Effector memory CD4-positive, alpha-beta T cell (primary cell): ENCODE measurements at regions not wholly inside any gene's neighbourhood (a gene's known extent, or its start where the extent isn't known, plus 50 kb on each side); places are given as distances from the start of the nearest gene placed in this dataset.

Experiments
- DNase-seq, 3 donors: peaks; one replicate each; pipeline ENCODE4 v3.0.0-alpha.2; 2020
- H3K27ac ChIP-seq: 2 replicates; pipeline ENCODE4 v1.7.0; 2013; ENCODE audit warnings: mild to moderate bottlenecking, low read length, moderate library complexity; ENCODE audit not compliant: insufficient read depth, poor library complexity, severe bottlenecking
- H3K27me3 ChIP-seq: replicated peaks from 2 replicates; pipeline ENCODE4 v1.7.0; 2013; ENCODE audit warnings: mild to moderate bottlenecking, low read length; ENCODE audit not compliant: insufficient read depth, control insufficient read depth, poor library complexity, severe bottlenecking
- H3K36me3 ChIP-seq: 2 replicates; pipeline ENCODE4 v1.7.0; 2013; ENCODE audit warnings: mild to moderate bottlenecking, low read length, moderate library complexity; ENCODE audit not compliant: control insufficient read depth, insufficient read depth
- H3K4me1 ChIP-seq: 2 replicates; pipeline ENCODE4 v1.7.0; 2013; ENCODE audit warnings: low read length, mild to moderate bottlenecking; ENCODE audit not compliant: control insufficient read depth, insufficient read depth, poor library complexity, severe bottlenecking
- H3K4me3 ChIP-seq: 2 replicates; pipeline ENCODE4 v1.7.0; 2013; ENCODE audit warnings: low read length, low read depth, mild to moderate bottlenecking; ENCODE audit not compliant: insufficient read depth, poor library complexity, severe bottlenecking
- H3K9me3 ChIP-seq: 2 replicates; pipeline ENCODE4 v1.7.0; 2013; ENCODE audit warnings: mild to moderate bottlenecking, low read length, moderate library complexity; ENCODE audit not compliant: control insufficient read depth

DNA sequence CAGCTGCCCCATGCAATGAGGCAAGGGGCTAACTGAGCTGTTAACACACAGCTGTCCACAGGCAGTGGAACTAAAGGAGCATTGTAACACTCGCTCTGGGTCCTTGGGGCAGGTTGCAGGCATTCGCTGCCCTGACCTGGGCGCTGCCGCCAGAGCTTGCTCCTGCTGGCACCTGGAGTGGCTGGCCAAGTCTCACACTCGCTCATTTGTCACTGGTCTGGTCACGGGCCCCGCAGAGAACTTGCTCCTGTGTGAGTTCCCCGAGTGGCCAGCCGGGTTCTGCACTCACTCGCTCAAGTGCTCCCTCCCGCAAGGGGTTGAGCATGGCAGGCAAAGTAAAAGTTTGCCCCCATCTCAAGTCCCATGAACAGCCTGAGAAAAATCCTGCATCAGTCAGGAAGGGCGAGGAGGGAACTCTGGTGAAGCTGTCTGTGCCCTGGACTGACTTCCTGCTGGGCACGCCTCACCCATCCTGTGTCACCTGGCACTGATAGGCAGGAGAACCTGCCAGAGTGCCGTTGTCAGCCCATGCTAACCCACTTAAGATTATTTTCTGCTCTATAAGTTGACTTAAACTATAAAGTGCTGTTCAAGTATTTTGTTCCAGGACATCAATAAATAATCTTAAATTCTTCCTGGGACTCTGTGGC, 934.8 kb upstream of the GYPC start:
- H3K36me3 ChIP-seq, result no peaks in the 10 kb centered on the region
- no peaks in the 10 kb centered on the region for H3K27me3 ChIP-seq
- DNase-seq, result no peak
- H3K9me3 ChIP-seq, result no peaks in the 10 kb centered on the region
- H3K27ac ChIP-seq, result no peak overlapping the region
- H3K4me3 ChIP-seq, result no peak overlapping the region
- H3K4me1 ChIP-seq, result no peaks in the 10 kb centered on the region

- H3K4me3 ChIP-seq, result no peak overlapping the region
- H3K36me3 ChIP-seq, result no peaks in the 10 kb centered on the region
- H3K9me3 ChIP-seq, result no peaks in the 10 kb centered on the region
- H3K27ac ChIP-seq, result no peak overlapping the region
- no peaks in the 10 kb centered on the region for H3K4me1 ChIP-seq
- no peaks in the 10 kb centered on the region for H3K27me3 ChIP-seq
- DNase-seq, result no peak
These were observed 925.0 kb upstream of the GYPC start for GRCh38 chr2:125730921-125731320.

GRCh38 chr2:125736306-125736705, 919.7 kb upstream of the GYPC start:
- Histone ChIP-seq H3K9me3 (no peaks in the 10 kb centered on the region), H3K4me1 (no peaks in the 10 kb centered on the region), H3K27ac (no peak overlapping the region), H3K27me3 (no peaks in the 10 kb centered on the region), H3K4me3 (no peak overlapping the region), H3K36me3 (no peaks in the 10 kb centered on the region)
- DNase-seq, result no peak

DNA sequence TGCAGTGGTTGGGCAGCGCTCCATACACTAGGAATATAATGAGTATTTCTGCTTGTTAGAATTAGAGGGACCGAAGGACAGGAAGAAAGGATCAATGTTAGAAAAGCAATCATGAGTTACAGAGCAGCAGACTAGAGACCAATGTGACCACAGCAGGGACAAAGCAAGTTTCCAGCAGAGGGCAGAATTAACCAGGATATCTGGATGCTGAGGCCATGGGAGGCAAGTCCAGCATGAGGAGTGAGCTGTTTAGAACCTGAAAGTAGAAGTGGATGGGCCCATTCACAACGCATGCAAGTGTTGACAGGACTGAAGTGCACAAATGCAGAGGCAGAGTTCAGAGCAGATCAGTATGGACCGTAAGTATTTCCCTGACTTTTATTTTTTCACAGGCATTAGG, 910.4 kb upstream of the GYPC start:
- no peaks in the 10 kb centered on the region for H3K4me1 ChIP-seq
- H3K36me3 ChIP-seq, result no peaks in the 10 kb centered on the region
- H3K27ac ChIP-seq, result no peak overlapping the region
- H3K9me3 ChIP-seq, result no peaks in the 10 kb centered on the region
- DNase-seq, result no peak
- H3K4me3 ChIP-seq, result no peak overlapping the region
- H3K27me3 ChIP-seq, result no peaks in the 10 kb centered on the region

GRCh38 chr2:125746321-125747164, 909.4 kb upstream of the GYPC start:
- no peaks in the 10 kb centered on the region for H3K9me3 ChIP-seq
- H3K27ac ChIP-seq, result no peak overlapping the region
- no peak for DNase-seq
- no peaks in the 10 kb centered on the region for H3K4me1 ChIP-seq
- H3K4me3 ChIP-seq, result no peak overlapping the region
- no peaks in the 10 kb centered on the region for H3K36me3 ChIP-seq
- H3K27me3 ChIP-seq, result no peaks in the 10 kb centered on the region

DNA sequence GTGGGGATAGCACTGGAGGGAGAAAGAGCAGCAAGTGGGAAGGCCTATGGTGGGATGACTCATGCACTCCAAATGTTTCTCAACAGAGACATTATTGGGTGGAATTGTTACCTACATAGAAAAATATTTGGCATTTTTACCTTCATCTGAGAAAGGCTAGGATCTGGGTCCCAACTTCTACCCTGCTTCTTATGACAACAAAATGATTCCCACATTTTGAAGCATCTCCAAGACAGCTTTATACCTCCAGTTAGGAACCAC, 908.9 kb upstream of the GYPC start:
- no peak overlapping the region for H3K27ac ChIP-seq
- H3K36me3 ChIP-seq, result no peaks in the 10 kb centered on the region
- H3K9me3 ChIP-seq, result no peaks in the 10 kb centered on the region
- H3K4me3 ChIP-seq, result no peak overlapping the region
- no peaks in the 10 kb centered on the region for H3K27me3 ChIP-seq
- DNase-seq, result no peak
- H3K4me1 ChIP-seq, result no peaks in the 10 kb centered on the region

DNA sequence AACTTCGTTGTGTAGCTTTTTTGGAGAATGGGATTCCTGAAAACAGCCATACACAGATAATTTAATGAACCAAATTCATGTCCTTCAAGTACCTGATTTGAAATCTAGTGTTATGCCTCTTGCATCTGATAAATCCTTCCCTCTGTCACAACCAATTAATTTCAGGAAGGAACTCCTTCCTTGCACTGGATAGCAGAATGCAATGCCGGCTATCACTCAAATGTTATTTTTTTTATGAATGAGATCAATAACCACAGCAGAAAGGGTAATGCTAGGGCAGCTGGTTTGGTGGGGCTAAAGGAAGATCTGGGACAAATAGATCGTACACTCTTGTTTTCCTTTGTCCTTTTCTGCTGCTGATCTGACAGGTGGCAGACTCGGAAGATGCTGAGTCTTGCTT, 899.5 kb upstream of the GYPC start:
- Histone ChIP-seq H3K27me3 (no peaks in the 10 kb centered on the region), H3K9me3 (no peaks in the 10 kb centered on the region), H3K4me3 (no peak overlapping the region), H3K27ac (no peak overlapping the region), H3K36me3 (no peaks in the 10 kb centered on the region), H3K4me1 (no peaks in the 10 kb centered on the region)
- DNase-seq, result no peak

- no peak for DNase-seq
- no peak overlapping the region for H3K4me3 ChIP-seq
- H3K9me3 ChIP-seq, result no peaks in the 10 kb centered on the region
- no peaks in the 10 kb centered on the region for H3K36me3 ChIP-seq
- H3K27me3 ChIP-seq, result no peaks in the 10 kb centered on the region
- no peak overlapping the region for H3K27ac ChIP-seq
- H3K4me1 ChIP-seq, result no peaks in the 10 kb centered on the region
These were observed 859.2 kb upstream of the GYPC start for GRCh38 chr2:125796784-125797183.

DNA sequence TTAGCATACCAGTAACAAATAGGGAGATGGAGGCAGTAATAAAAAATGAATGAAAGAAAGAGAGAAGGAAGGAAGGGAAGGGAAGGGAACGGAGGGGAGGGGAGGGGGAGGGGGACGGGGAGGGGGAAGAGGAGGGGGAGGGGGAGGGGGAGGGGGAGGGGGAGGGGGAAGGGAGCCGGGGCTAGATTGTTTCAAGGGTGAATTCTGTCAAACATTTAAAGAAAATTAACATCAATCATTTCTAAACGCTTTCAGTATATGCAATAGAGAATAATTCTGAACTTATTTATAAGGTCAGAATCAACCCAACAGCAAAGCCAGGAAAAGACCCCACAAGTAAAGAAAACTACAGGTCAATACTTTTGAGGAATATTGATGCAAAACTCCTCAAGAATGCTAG, 858.8 kb upstream of the GYPC start:
- DNase-seq, result no peak
- Histone ChIP-seq H3K4me3 (no peak overlapping the region), H3K36me3 (no peaks in the 10 kb centered on the region), H3K9me3 (no peaks in the 10 kb centered on the region), H3K27ac (no peak overlapping the region), H3K27me3 (no peaks in the 10 kb centered on the region), H3K4me1 (no peaks in the 10 kb centered on the region)

GRCh38 chr2:125822746-125823145, 833.2 kb upstream of the GYPC start:
- DNase-seq, result no peak
- Histone ChIP-seq H3K4me1 (no peaks in the 10 kb centered on the region), H3K27me3 (no peaks in the 10 kb centered on the region), H3K9me3 (no peaks in the 10 kb centered on the region), H3K27ac (no peak overlapping the region), H3K4me3 (no peak overlapping the region), H3K36me3 (no peaks in the 10 kb centered on the region)
